T follicular helper cell (primary cell): ENCODE measurements at regions not wholly inside any gene's neighbourhood (a gene's known extent, or its start where the extent isn't known, plus 50 kb on each side); places are given as distances from the start of the nearest gene placed in this dataset.
"Not testable (repeated sequence)": the region's sequence is repeated elsewhere in the genome, so short reads cannot be mapped to it uniquely, and the experiment has no call there.

ENCODE experiments used
- DNase-seq: peaks from one replicate; pipeline ENCODE4 v3.0.0-alpha.2; 2020; ENCODE audit warnings: low read depth

GRCh38 chr3:82015241-82015640, 253.8 kb upstream of the GBE1 start:
- DNase-seq, result no peak

GRCh38 chr3:82012775-82013174, 251.3 kb upstream of the GBE1 start:
- DNase-seq, result no peak

- DNase-seq, result no peak
These were observed 249.9 kb upstream of the GBE1 start for GRCh38 chr3:82011336-82011735.

GRCh38 chr3:82005266-82005665, 243.8 kb upstream of the GBE1 start:
- no peak for DNase-seq

GRCh38 chr3:82004266-82004665, 242.8 kb upstream of the GBE1 start:
- DNase-seq, result no peak

GRCh38 chr3:82002986-82003642, 241.7 kb upstream of the GBE1 start:
- no peak for DNase-seq

- no peak for DNase-seq
These were observed 241.0 kb upstream of the GBE1 start for GRCh38 chr3:82002491-82002890.

- no peak for DNase-seq
These were observed 240.0 kb upstream of the GBE1 start for GRCh38 chr3:82001276-82001923.

- DNase-seq, result no peak
These were observed 239.3 kb upstream of the GBE1 start for GRCh38 chr3:82000773-82001172.

- no peak for DNase-seq
These were observed 238.9 kb upstream of the GBE1 start for GRCh38 chr3:82000350-82000749.

GRCh38 chr3:81998907-81999306, 237.5 kb upstream of the GBE1 start:
- no peak for DNase-seq

- no peak for DNase-seq
These were observed 236.8 kb upstream of the GBE1 start for GRCh38 chr3:81998139-81998755.

- no peak for DNase-seq
These were observed 235.9 kb upstream of the GBE1 start for GRCh38 chr3:81997390-81997789.

GRCh38 chr3:81995329-81995728, 233.9 kb upstream of the GBE1 start:
- no peak for DNase-seq

GRCh38 chr3:81989758-81990157, 228.3 kb upstream of the GBE1 start:
- no peak for DNase-seq

- no peak for DNase-seq
These were observed 227.8 kb upstream of the GBE1 start for GRCh38 chr3:81989274-81989673.

- not testable (repeated sequence) for DNase-seq
These were observed 226.0 kb upstream of the GBE1 start for GRCh38 chr3:81987412-81987811.

GRCh38 chr3:81985996-81986723, 224.7 kb upstream of the GBE1 start:
- no peak for DNase-seq

- DNase-seq, result no peak
These were observed 221.9 kb upstream of the GBE1 start for GRCh38 chr3:81983382-81983781.

- DNase-seq, result no peak
These were observed 219.4 kb upstream of the GBE1 start for GRCh38 chr3:81980596-81981494.

GRCh38 chr3:81974751-81975150, 213.3 kb upstream of the GBE1 start:
- no peak for DNase-seq

GRCh38 chr3:81968658-81969057, 207.2 kb upstream of the GBE1 start:
- no peak for DNase-seq
